WTC11 (cell line): ENCODE measurements at regions not wholly inside any gene's neighbourhood (a gene's known extent, or its start where the extent isn't known, plus 50 kb on each side); places are given as distances from the start of the nearest gene placed in this dataset.

Experiments used
- ATAC-seq: fragments of 200-7000 bp; cut with Tn5 transposase; 2 replicates; pipeline ENCODE4 v1.10.0; 2021; ENCODE audit warnings: mild to moderate bottlenecking, moderate library complexity
- CTCF ChIA-PET: fragments of 300-600 bp; sonication (Branson Sonifier 250); formaldehyde crosslinking; loops from one replicate; lab custom pipeline; 2021; ENCODE audit warnings: antibody characterized with exemption; lab: Charles Lee
- POLR2A ChIA-PET: fragments of 350-600 bp; sonication (Branson Sonifier 250); formaldehyde crosslinking; loops from one replicate; lab custom pipeline; 2021; ENCODE audit warnings: antibody characterized with exemption; lab: Charles Lee
- DNase-seq: peaks from one replicate; pipeline ENCODE4 v3.0.0; 2021; ENCODE audit warnings: low spot score
- H3K27ac Mint-ChIP-seq: 2 replicates; pipeline ENCODE4 v1.8.0; 2021; ENCODE audit warnings: mixed read lengths
- H3K27me3 Mint-ChIP-seq: 2 replicates; pipeline ENCODE4 v1.8.0; 2021; ENCODE audit warnings: low read depth, mild to moderate bottlenecking, moderate library complexity, mixed read lengths
- H3K36me3 Mint-ChIP-seq: 2 replicates; pipeline ENCODE4 v1.8.0; 2021; ENCODE audit warnings: mixed read lengths
- H3K4me1 Mint-ChIP-seq: 2 replicates; pipeline ENCODE4 v1.8.0; 2022; ENCODE audit warnings: mixed read lengths
- H3K4me3 Mint-ChIP-seq: 2 replicates; pipeline ENCODE4 v1.8.0; 2021; ENCODE audit warnings: mild to moderate bottlenecking, moderate library complexity, mixed read lengths
- H3K9me3 Mint-ChIP-seq: 2 replicates; pipeline ENCODE4 v1.8.0; 2021; ENCODE audit warnings: mixed read lengths
- CREM ChIP-seq: sonication (generic); formaldehyde crosslinking; IDR thresholded peaks from 2 replicates; pipeline ENCODE4 v1.8.1; 2022; ENCODE audit warnings: mild to moderate bottlenecking, missing genetic modification reagents, moderate library complexity
- FOXK1 ChIP-seq: sonication (generic); formaldehyde crosslinking; IDR thresholded peaks from 2 replicates; pipeline ENCODE4 v1.8.0; 2022; ENCODE audit warnings: mild to moderate bottlenecking, moderate library complexity, missing genetic modification reagents
- JUN ChIP-seq: sonication (generic); formaldehyde crosslinking; IDR thresholded peaks from 2 replicates; pipeline ENCODE4 v1.8.0; 2023; ENCODE audit warnings: mild to moderate bottlenecking, missing genetic modification reagents
- KAT7 ChIP-seq: sonication (generic); formaldehyde crosslinking; IDR thresholded peaks from 2 replicates; pipeline ENCODE4 v1.8.1; 2023; ENCODE audit warnings: missing genetic modification reagents, mild to moderate bottlenecking, borderline replicate concordance
- NFE2L1 ChIP-seq: sonication (generic); formaldehyde crosslinking; IDR thresholded peaks from 2 replicates; pipeline ENCODE4 v1.8.1; 2023; ENCODE audit warnings: missing genetic modification reagents
- PRRX2 ChIP-seq: fragments of 250-450 bp; sonication (Bioruptor Pico); IDR thresholded peaks from 2 replicates; pipeline ENCODE4 v1.8.0; 2021; ENCODE audit warnings: mild to moderate bottlenecking
- SOX15 ChIP-seq: fragments of 250-450 bp; sonication (Bioruptor Pico); IDR thresholded peaks from 2 replicates; pipeline ENCODE4 v1.9.0; 2021; ENCODE audit warnings: mild to moderate bottlenecking
- TEAD1 ChIP-seq: sonication (generic); formaldehyde crosslinking; IDR thresholded peaks from 2 replicates; pipeline ENCODE4 v1.8.0; 2022; ENCODE audit warnings: mild to moderate bottlenecking, missing genetic modification reagents
- TEAD4 ChIP-seq: sonication (generic); formaldehyde crosslinking; IDR thresholded peaks from 2 replicates; pipeline ENCODE4 v1.8.0; 2022; ENCODE audit warnings: mild to moderate bottlenecking, missing genetic modification reagents
- ZNF396 ChIP-seq: fragments of 250-450 bp; sonication (Bioruptor Pico); IDR thresholded peaks from 2 replicates; pipeline ENCODE4 v1.8.0; 2021; ENCODE audit warnings: mild to moderate bottlenecking, moderate library complexity, borderline replicate concordance
- ZNF425 ChIP-seq: fragments of 250-450 bp; sonication (Bioruptor Pico); conservative IDR thresholded peaks from 2 replicates; pipeline ENCODE4 v1.9.0; 2021; ENCODE audit warnings: mild to moderate bottlenecking
- TF ChIP-seq, protein P1 (sequence below): sonication (generic); formaldehyde crosslinking; IDR thresholded peaks from 2 replicates; pipeline ENCODE4 v1.8.0; 2022; ENCODE audit warnings: mild to moderate bottlenecking, missing genetic modification reagents
- TF ChIP-seq, protein P2 (sequence below): sonication (generic); formaldehyde crosslinking; IDR thresholded peaks from 2 replicates; pipeline ENCODE4 v1.8.1; 2022; ENCODE audit warnings: mild to moderate bottlenecking, moderate library complexity, missing genetic modification reagents
- TF ChIP-seq, protein P3 (sequence below): fragments of 250-450 bp; sonication (Bioruptor Pico); IDR thresholded peaks from 2 replicates; pipeline ENCODE4 v1.9.0; 2021; ENCODE audit warnings: mild to moderate bottlenecking, borderline replicate concordance
- TF ChIP-seq, protein P4 (sequence below): sonication (generic); formaldehyde crosslinking; conservative IDR thresholded peaks from 2 replicates; pipeline ENCODE4 v1.8.1; 2023; ENCODE audit warnings: mild to moderate bottlenecking, low read depth, missing genetic modification reagents, moderate library complexity
- TF ChIP-seq, protein P5 (sequence below): sonication (generic); formaldehyde crosslinking; IDR thresholded peaks from 2 replicates; pipeline ENCODE4 v1.8.0; 2023; ENCODE audit warnings: missing genetic modification reagents
- TF ChIP-seq, protein P6 (sequence below): fragments of 200-600 bp; IDR thresholded peaks from 2 replicates; pipeline ENCODE4 v1.8.0; 2022; ENCODE audit warnings: antibody characterized with exemption

- Mint-ChIP-seq H3K36me3 (peaks cover 3% of the 10 kb centered on the region; the same call in 1 of the 2 replicates), H3K4me1 (no peaks in the 10 kb centered on the region), H3K27me3 (no peaks in the 10 kb centered on the region), H3K4me3 (no peak overlapping the region), H3K9me3 (peaks cover 31% of the 10 kb centered on the region), H3K27ac (no peak overlapping the region)
- CTCF ChIA-PET = no interaction called here
- no peak for DNase-seq
- POLR2A ChIA-PET = no interaction called here
- TF ChIP-seq, protein P1, sequence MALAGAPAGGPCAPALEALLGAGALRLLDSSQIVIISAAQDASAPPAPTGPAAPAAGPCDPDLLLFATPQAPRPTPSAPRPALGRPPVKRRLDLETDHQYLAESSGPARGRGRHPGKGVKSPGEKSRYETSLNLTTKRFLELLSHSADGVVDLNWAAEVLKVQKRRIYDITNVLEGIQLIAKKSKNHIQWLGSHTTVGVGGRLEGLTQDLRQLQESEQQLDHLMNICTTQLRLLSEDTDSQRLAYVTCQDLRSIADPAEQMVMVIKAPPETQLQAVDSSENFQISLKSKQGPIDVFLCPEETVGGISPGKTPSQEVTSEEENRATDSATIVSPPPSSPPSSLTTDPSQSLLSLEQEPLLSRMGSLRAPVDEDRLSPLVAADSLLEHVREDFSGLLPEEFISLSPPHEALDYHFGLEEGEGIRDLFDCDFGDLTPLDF (CRISPR knock-in tag) = no peak
- TF ChIP-seq TEAD4 (CRISPR knock-in tag) (no peak), ZNF396 (CRISPR knock-in tag) (no peak), TEAD1 (no peak)
- TF ChIP-seq, protein P2, sequence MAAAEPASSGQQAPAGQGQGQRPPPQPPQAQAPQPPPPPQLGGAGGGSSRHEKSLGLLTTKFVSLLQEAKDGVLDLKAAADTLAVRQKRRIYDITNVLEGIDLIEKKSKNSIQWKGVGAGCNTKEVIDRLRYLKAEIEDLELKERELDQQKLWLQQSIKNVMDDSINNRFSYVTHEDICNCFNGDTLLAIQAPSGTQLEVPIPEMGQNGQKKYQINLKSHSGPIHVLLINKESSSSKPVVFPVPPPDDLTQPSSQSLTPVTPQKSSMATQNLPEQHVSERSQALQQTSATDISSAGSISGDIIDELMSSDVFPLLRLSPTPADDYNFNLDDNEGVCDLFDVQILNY (CRISPR knock-in tag) = no peak
- no peak for ATAC-seq
These were observed 75.9 kb downstream of the EIF1AY start for GRCh38 chrY:20651481-20651880.

- POLR2A ChIA-PET = no interaction called here
- CTCF ChIA-PET = no interaction called here
- H3K27me3 Mint-ChIP-seq = no peaks in the 10 kb centered on the region
- no peak for ATAC-seq
- TF ChIP-seq, protein P1 (CRISPR knock-in tag) = no peak
- TF ChIP-seq SOX15 (CRISPR knock-in tag) (no peak), CREM (CRISPR knock-in tag) (no peak), KAT7 (CRISPR knock-in tag) (no peak), ZNF425 (CRISPR knock-in tag) (no peak), NFE2L1 (no peak), FOXK1 (CRISPR knock-in tag) (no peak), PRRX2 (no peak), JUN (CRISPR knock-in tag) (no peak)
- TF ChIP-seq, protein P3, sequence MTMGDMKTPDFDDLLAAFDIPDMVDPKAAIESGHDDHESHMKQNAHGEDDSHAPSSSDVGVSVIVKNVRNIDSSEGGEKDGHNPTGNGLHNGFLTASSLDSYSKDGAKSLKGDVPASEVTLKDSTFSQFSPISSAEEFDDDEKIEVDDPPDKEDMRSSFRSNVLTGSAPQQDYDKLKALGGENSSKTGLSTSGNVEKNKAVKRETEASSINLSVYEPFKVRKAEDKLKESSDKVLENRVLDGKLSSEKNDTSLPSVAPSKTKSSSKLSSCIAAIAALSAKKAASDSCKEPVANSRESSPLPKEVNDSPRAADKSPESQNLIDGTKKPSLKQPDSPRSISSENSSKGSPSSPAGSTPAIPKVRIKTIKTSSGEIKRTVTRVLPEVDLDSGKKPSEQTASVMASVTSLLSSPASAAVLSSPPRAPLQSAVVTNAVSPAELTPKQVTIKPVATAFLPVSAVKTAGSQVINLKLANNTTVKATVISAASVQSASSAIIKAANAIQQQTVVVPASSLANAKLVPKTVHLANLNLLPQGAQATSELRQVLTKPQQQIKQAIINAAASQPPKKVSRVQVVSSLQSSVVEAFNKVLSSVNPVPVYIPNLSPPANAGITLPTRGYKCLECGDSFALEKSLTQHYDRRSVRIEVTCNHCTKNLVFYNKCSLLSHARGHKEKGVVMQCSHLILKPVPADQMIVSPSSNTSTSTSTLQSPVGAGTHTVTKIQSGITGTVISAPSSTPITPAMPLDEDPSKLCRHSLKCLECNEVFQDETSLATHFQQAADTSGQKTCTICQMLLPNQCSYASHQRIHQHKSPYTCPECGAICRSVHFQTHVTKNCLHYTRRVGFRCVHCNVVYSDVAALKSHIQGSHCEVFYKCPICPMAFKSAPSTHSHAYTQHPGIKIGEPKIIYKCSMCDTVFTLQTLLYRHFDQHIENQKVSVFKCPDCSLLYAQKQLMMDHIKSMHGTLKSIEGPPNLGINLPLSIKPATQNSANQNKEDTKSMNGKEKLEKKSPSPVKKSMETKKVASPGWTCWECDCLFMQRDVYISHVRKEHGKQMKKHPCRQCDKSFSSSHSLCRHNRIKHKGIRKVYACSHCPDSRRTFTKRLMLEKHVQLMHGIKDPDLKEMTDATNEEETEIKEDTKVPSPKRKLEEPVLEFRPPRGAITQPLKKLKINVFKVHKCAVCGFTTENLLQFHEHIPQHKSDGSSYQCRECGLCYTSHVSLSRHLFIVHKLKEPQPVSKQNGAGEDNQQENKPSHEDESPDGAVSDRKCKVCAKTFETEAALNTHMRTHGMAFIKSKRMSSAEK (CRISPR knock-in tag) = no peak
- TF ChIP-seq, protein P4, sequence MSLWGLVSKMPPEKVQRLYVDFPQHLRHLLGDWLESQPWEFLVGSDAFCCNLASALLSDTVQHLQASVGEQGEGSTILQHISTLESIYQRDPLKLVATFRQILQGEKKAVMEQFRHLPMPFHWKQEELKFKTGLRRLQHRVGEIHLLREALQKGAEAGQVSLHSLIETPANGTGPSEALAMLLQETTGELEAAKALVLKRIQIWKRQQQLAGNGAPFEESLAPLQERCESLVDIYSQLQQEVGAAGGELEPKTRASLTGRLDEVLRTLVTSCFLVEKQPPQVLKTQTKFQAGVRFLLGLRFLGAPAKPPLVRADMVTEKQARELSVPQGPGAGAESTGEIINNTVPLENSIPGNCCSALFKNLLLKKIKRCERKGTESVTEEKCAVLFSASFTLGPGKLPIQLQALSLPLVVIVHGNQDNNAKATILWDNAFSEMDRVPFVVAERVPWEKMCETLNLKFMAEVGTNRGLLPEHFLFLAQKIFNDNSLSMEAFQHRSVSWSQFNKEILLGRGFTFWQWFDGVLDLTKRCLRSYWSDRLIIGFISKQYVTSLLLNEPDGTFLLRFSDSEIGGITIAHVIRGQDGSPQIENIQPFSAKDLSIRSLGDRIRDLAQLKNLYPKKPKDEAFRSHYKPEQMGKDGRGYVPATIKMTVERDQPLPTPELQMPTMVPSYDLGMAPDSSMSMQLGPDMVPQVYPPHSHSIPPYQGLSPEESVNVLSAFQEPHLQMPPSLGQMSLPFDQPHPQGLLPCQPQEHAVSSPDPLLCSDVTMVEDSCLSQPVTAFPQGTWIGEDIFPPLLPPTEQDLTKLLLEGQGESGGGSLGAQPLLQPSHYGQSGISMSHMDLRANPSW (CRISPR knock-in tag) = no peak
- TF ChIP-seq, protein P5, sequence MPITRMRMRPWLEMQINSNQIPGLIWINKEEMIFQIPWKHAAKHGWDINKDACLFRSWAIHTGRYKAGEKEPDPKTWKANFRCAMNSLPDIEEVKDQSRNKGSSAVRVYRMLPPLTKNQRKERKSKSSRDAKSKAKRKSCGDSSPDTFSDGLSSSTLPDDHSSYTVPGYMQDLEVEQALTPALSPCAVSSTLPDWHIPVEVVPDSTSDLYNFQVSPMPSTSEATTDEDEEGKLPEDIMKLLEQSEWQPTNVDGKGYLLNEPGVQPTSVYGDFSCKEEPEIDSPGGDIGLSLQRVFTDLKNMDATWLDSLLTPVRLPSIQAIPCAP (CRISPR knock-in tag) = no peak
- TF ChIP-seq, protein P6, sequence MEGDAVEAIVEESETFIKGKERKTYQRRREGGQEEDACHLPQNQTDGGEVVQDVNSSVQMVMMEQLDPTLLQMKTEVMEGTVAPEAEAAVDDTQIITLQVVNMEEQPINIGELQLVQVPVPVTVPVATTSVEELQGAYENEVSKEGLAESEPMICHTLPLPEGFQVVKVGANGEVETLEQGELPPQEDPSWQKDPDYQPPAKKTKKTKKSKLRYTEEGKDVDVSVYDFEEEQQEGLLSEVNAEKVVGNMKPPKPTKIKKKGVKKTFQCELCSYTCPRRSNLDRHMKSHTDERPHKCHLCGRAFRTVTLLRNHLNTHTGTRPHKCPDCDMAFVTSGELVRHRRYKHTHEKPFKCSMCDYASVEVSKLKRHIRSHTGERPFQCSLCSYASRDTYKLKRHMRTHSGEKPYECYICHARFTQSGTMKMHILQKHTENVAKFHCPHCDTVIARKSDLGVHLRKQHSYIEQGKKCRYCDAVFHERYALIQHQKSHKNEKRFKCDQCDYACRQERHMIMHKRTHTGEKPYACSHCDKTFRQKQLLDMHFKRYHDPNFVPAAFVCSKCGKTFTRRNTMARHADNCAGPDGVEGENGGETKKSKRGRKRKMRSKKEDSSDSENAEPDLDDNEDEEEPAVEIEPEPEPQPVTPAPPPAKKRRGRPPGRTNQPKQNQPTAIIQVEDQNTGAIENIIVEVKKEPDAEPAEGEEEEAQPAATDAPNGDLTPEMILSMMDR = no peak
- H3K4me1 Mint-ChIP-seq = no peaks in the 10 kb centered on the region
- no peak overlapping the region for H3K27ac Mint-ChIP-seq
- H3K4me3 Mint-ChIP-seq = no peak overlapping the region
- H3K36me3 Mint-ChIP-seq = peaks cover 16% of the 10 kb centered on the region
- H3K9me3 Mint-ChIP-seq = peaks cover 59% of the 10 kb centered on the region
- DNase-seq = no peak
These were observed 83.9 kb downstream of the EIF1AY start for GRCh38 chrY:20659450-20659849.
